Transverse colon (tissue), 4 donors: ENCODE measurements at regions not wholly inside any gene's neighbourhood (a gene's known extent, or its start where the extent isn't known, plus 50 kb on each side); places are given as distances from the start of the nearest gene placed in this dataset.

Experiments used
- DNase-seq: peaks from one replicate; pipeline ENCODE4 v3.0.0-alpha.2; 2019
- H3K27ac ChIP-seq, 4 donors: fragments of 200-600 bp; sonication (generic); 2 replicates each; pipeline ENCODE4 v1.5.1; 2016 to 2018; ENCODE audit warnings: inconsistent platforms in 4 of 4
- H3K27me3 ChIP-seq: fragments of 200-600 bp; sonication (generic); 2 replicates; pipeline ENCODE4 v1.5.1; 2017; ENCODE audit warnings: inconsistent platforms
- H3K36me3 ChIP-seq, 4 donors: fragments of 200-600 bp; sonication (generic); 2 replicates each; pipeline ENCODE4 v1.5.1; 2017 to 2019; ENCODE audit warnings: inconsistent platforms in 4 of 4
- H3K4me1 ChIP-seq, 4 donors: fragments of 200-600 bp; sonication (generic); 2 replicates each; pipeline ENCODE4 v1.5.1; 2017 to 2020; ENCODE audit warnings: inconsistent platforms in 4 of 4
- H3K4me3 ChIP-seq, 4 donors: fragments of 200-600 bp; sonication (generic); 1 replicate in 1 of 4; 2 replicates in 3 of 4; pipeline versions ENCODE4 v1.5.1 to v1.6.1; 2017 to 2019; ENCODE audit warnings: inconsistent platforms in 4 of 4
- H3K9me3 ChIP-seq, 2 donors: fragments of 200-600 bp; sonication (generic); 2 replicates each; pipeline ENCODE4 v1.5.1; 2017 to 2019; ENCODE audit warnings: inconsistent platforms in 2 of 2
- CTCF ChIP-seq, 5 experiments: fragments of 200-600 bp in 3 of 5; fragments of 450-650 bp in 2 of 5; sonication (generic) in 3 of 5; IDR thresholded peaks; 1 replicate in 2 of 5; 2 replicates in 3 of 5; pipeline ENCODE4 v1.5.1; 2016 to 2017; ENCODE audit warnings: antibody characterized with exemption in 5 of 5, inconsistent platforms in 3 of 5, mild to moderate bottlenecking in 2 of 5, moderate library complexity in 1 of 5
- EP300 ChIP-seq: sonication (generic); formaldehyde crosslinking; IDR thresholded peaks from one replicate; pipeline ENCODE4 v1.6.1; 2017; ENCODE audit warnings: antibody characterized with exemption, low read depth
- POLR2A ChIP-seq: fragments of 450-650 bp; IDR thresholded peaks from one replicate; pipeline ENCODE4 v1.6.1; 2016; ENCODE audit warnings: antibody characterized with exemption, mild to moderate bottlenecking, moderate library complexity
- POLR2AphosphoS5 ChIP-seq, 3 donors: sonication (generic); formaldehyde crosslinking; IDR thresholded peaks; one replicate each; pipeline ENCODE4 v1.6.1; 2016; ENCODE audit warnings: antibody characterized with exemption in 3 of 3
- WGBS, 2 donors: methylation state at CpG; one replicate each; pipeline ENCODE4 v1.1.5; 2018; ENCODE audit warnings: low coverage in 1 of 2; 5-methylcytosine and 5-hydroxymethylcytosine counted together
- in situ Hi-C, 4 donors: fragments of 200-750 bp; cut with MboI; loops; one replicate each; pipeline versions ENCODE4 v1.15.0 to v1.15.1; 2017; ENCODE audit warnings: low sequenced_read_pairs in 3 of 4, low pct_ligation_motif_present in 1 of 4, low pct_unique_long_range_greater_than_20kb in 1 of 4
- intact Hi-C: fragments of 100-400 bp; cut with DNase I; formaldehyde crosslinking; loops from one replicate; pipeline ENCODE4 v1.15.1; 2023; ENCODE audit warnings: low total_unique reads

GRCh38 chr18:11305507-11305906 lies 156.1 kb upstream of the PIEZO2 start:
- Histone ChIP-seq H3K4me1 (no peaks in the 10 kb centered on the region), H3K9me3 (peaks cover 0 to 3% of the 10 kb centered on the region in 2 donors), H3K4me3 (no peak overlapping the region), H3K27me3 (no peaks in the 10 kb centered on the region), H3K36me3 (no peaks in the 10 kb centered on the region), H3K27ac (no peak overlapping the region)
- in situ Hi-C loops = no loop called here
- 93% methylated on average over 2 of the region's 2 CpGs; no CpG with 5 or more reads in 1 of the 2 donors for WGBS, 2 donors
- no peak for DNase-seq
- intact Hi-C loops = no loop called here
- TF ChIP-seq POLR2AphosphoS5 (IDR thresholded peaks at IDR 0.05) (no peak), POLR2A (no peak), EP300 (no peak), CTCF (IDR thresholded peaks at IDR 0.05) (no peak)

GRCh38 chr18:11304928-11305327 lies 155.6 kb upstream of the PIEZO2 start:
- Histone ChIP-seq H3K36me3 (no peaks in the 10 kb centered on the region), H3K4me1 (no peaks in the 10 kb centered on the region), H3K9me3 (peaks cover 0 to 3% of the 10 kb centered on the region in 2 donors), H3K27me3 (no peaks in the 10 kb centered on the region), H3K27ac (no peak overlapping the region), H3K4me3 (no peak overlapping the region)
- WGBS, 2 donors = 60 to 81% methylated on average over 2 to 4 of the region's 4 CpGs
- DNase-seq = no peak
- TF ChIP-seq EP300 = no peak
- TF ChIP-seq POLR2A = no peak
- TF ChIP-seq CTCF (IDR thresholded peaks at IDR 0.05) = no peak
- no peak for TF ChIP-seq POLR2AphosphoS5 (IDR thresholded peaks at IDR 0.05)
- intact Hi-C loops = no loop called here
- in situ Hi-C loops = no loop called here

GRCh38 chr18:11296946-11297345 lies 147.6 kb upstream of the PIEZO2 start:
- Histone ChIP-seq H3K27ac (no peak overlapping the region), H3K9me3 (no peaks in the 10 kb centered on the region), H3K27me3 (no peaks in the 10 kb centered on the region), H3K4me3 (no peak overlapping the region), H3K36me3 (no peaks in the 10 kb centered on the region), H3K4me1 (no peaks in the 10 kb centered on the region)
- 27 to 44% methylated on average over 1 of the region's 1 CpG for WGBS, 2 donors
- intact Hi-C loops (no loop called here), in situ Hi-C loops (no loop called here)
- no peak for DNase-seq
- TF ChIP-seq POLR2AphosphoS5 (IDR thresholded peaks at IDR 0.05) (no peak), POLR2A (no peak), CTCF (IDR thresholded peaks at IDR 0.05) (no peak), EP300 (no peak)

GRCh38 chr18:11293794-11294193 lies 144.4 kb upstream of the PIEZO2 start:
- no peaks in the 10 kb centered on the region for H3K4me1 ChIP-seq
- H3K9me3 ChIP-seq = no peaks in the 10 kb centered on the region
- H3K36me3 ChIP-seq = no peaks in the 10 kb centered on the region
- in situ Hi-C loops (no loop called here), intact Hi-C loops (no loop called here)
- DNase-seq = no peak
- TF ChIP-seq CTCF (IDR thresholded peaks at IDR 0.05) = no peak
- H3K4me3 ChIP-seq = no peak overlapping the region
- WGBS, 2 donors = 44 to 52% methylated on average over 2 of the region's 2 CpGs
- no peak overlapping the region for H3K27ac ChIP-seq
- no peaks in the 10 kb centered on the region for H3K27me3 ChIP-seq
